T-cell (primary cell): ENCODE measurements at regions not wholly inside any gene's neighbourhood (a gene's known extent, or its start where the extent isn't known, plus 50 kb on each side); places are given as distances from the start of the nearest gene placed in this dataset.
A peak's percentile ranks its signal among the peaks of the same experiment; 100 is the strongest.

Experiments
- ATAC-seq, 4 experiments: fragments of 200-7000 bp in 3 of 4; fragments of 150-1000 bp in 1 of 4; cut with Tn5 transposase; replicated peaks in 1 of 4; 1 replicate in 3 of 4; 2 replicates in 1 of 4; pipeline ENCODE4 v1.10.0; 2021; ENCODE audit warnings: moderate library complexity in 3 of 4, mild to moderate bottlenecking in 2 of 4, moderate number of reproducible peaks in 1 of 4
- CTCF ChIA-PET, 2 donors: fragments of 300-600 bp; sonication (Branson Sonifier 250); formaldehyde crosslinking; loops; one replicate each; lab custom pipeline; 2022; ENCODE audit warnings: antibody characterized with exemption in 2 of 2; lab: Charles Lee
- POLR2A ChIA-PET, 2 donors: fragments of 300-600 bp; sonication (Branson Sonifier 250); formaldehyde crosslinking; loops; one replicate each; lab custom pipeline; 2022; ENCODE audit warnings: antibody characterized with exemption in 2 of 2; lab: Charles Lee
- DNase-seq, 35 experiments: peaks; one replicate each; pipeline versions ENCODE4 v3.0.0 to v3.0.0-alpha.2; 2013 to 2023
- H3K27ac ChIP-seq: one replicate; pipeline ENCODE4 v1.5.1; 2013; ENCODE audit warnings: low read length
- H3K27me3 ChIP-seq, 2 experiments: replicated peaks in 1 of 2; 1 replicate in 1 of 2; 2 replicates in 1 of 2; pipeline versions ENCODE4 v1.6.1 to v1.7.0; 2013; ENCODE audit warnings: low read length in 1 of 2, mixed read lengths in 1 of 2; ENCODE audit not compliant: control insufficient read depth in 2 of 2, insufficient read depth in 2 of 2; ENCODE audit errors: extremely low read depth in 1 of 2
- H3K36me3 ChIP-seq, 2 donors: 1 replicate in 1 of 2; 2 replicates in 1 of 2; pipeline versions ENCODE4 v1.6.1 to v1.7.0; 2013; ENCODE audit warnings: low read length in 1 of 2; ENCODE audit not compliant: control insufficient read depth in 2 of 2, insufficient read depth in 1 of 2; ENCODE audit errors: extremely low read depth in 1 of 2
- H3K4me1 ChIP-seq, 2 experiments: 1 replicate in 1 of 2; 2 replicates in 1 of 2; pipeline versions ENCODE4 v1.6.1 to v1.7.0; 2013; ENCODE audit warnings: low read length in 2 of 2, mixed read lengths in 1 of 2; ENCODE audit not compliant: insufficient read depth in 2 of 2, control insufficient read depth in 1 of 2; ENCODE audit errors: extremely low read depth in 1 of 2
- H3K4me3 ChIP-seq, 2 donors: 1 replicate in 1 of 2; 2 replicates in 1 of 2; pipeline versions ENCODE4 v1.5.1 to v1.7.0; 2013; ENCODE audit warnings: mild to moderate bottlenecking in 2 of 2, low read length in 1 of 2, moderate library complexity in 1 of 2; ENCODE audit not compliant: control insufficient read depth in 1 of 2; ENCODE audit errors: extremely low read depth in 1 of 2
- H3K9me3 ChIP-seq: 2 replicates; pipeline ENCODE4 v1.7.0; 2013
- H3K27ac Mint-ChIP-seq, 2 donors: one replicate each; pipeline ENCODE4 v1.8.0; 2020 to 2021; ENCODE audit warnings: mild to moderate bottlenecking in 2 of 2, mixed read lengths in 2 of 2
- H3K27me3 Mint-ChIP-seq, 2 donors: one replicate each; pipeline ENCODE4 v1.8.0; 2021 to 2022; ENCODE audit warnings: mixed read lengths in 2 of 2
- H3K36me3 Mint-ChIP-seq: one replicate; pipeline ENCODE4 v1.8.0; 2021; ENCODE audit warnings: mixed read lengths
- H3K4me1 Mint-ChIP-seq, 3 donors: one replicate each; pipeline ENCODE4 v1.8.0; 2020 to 2022; ENCODE audit warnings: mixed read lengths in 3 of 3, mild to moderate bottlenecking in 1 of 3
- H3K4me3 Mint-ChIP-seq, 3 donors: one replicate each; pipeline ENCODE4 v1.8.0; 2020 to 2022; ENCODE audit warnings: mild to moderate bottlenecking in 3 of 3, mixed read lengths in 3 of 3, moderate library complexity in 3 of 3
- H3K9me3 Mint-ChIP-seq, 3 donors: one replicate each; pipeline ENCODE4 v1.8.0; 2020 to 2022; ENCODE audit warnings: mixed read lengths in 3 of 3
- WGBS: methylation state at CpG from one replicate; pipeline ENCODE4 v1.1.5; 2013; ENCODE audit warnings: missing lambda C conversion rate; ENCODE audit not compliant: insufficient coverage; 5-methylcytosine and 5-hydroxymethylcytosine counted together

- DNase-seq (no peak), ATAC-seq (no peak)
- H3K27me3 Mint-ChIP-seq, result no peaks in the 10 kb centered on the region
- H3K9me3 ChIP-seq, result no peaks in the 10 kb centered on the region
- no peaks in the 10 kb centered on the region for H3K36me3 Mint-ChIP-seq
- no peak overlapping the region for H3K4me3 ChIP-seq
- H3K27ac Mint-ChIP-seq, result no peak overlapping the region
- ChIA-PET POLR2A (no interaction called here), CTCF (no interaction called here)
- no peaks in the 10 kb centered on the region for H3K27me3 ChIP-seq
- H3K4me3 Mint-ChIP-seq, result no peak overlapping the region
- H3K36me3 ChIP-seq, result no peaks in the 10 kb centered on the region
- peaks cover 3 to 31% (median 5%) of the 10 kb centered on the region in 3 donors for H3K4me1 Mint-ChIP-seq
- H3K9me3 Mint-ChIP-seq, result no peaks in the 10 kb centered on the region
- peaks cover 2 to 3% of the 10 kb centered on the region in 2 experiments for H3K4me1 ChIP-seq
- WGBS, result 100% methylated on average over 2 of the region's 2 CpGs
- H3K27ac ChIP-seq, result no peak overlapping the region
Observed at GRCh38 chr9:20215552-20215951, 406.7 kb downstream of the MLLT3 start.

GRCh38 chr9:20212806-20213205 lies 409.5 kb downstream of the MLLT3 start:
- DNase-seq (no peak), ATAC-seq (no peak)
- Histone ChIP-seq H3K27me3 (no peaks in the 10 kb centered on the region), H3K9me3 (no peaks in the 10 kb centered on the region), H3K36me3 (no peaks in the 10 kb centered on the region), H3K4me3 (no peak overlapping the region), H3K27ac (no peak overlapping the region), H3K4me1 (peaks cover 18 to 26% of the 10 kb centered on the region in 2 experiments)
- no CpG with 5 or more reads among the region's 3 CpGs for WGBS
- Mint-ChIP-seq H3K27me3 (no peaks in the 10 kb centered on the region), H3K36me3 (no peaks in the 10 kb centered on the region), H3K9me3 (no peaks in the 10 kb centered on the region), H3K4me1 (peaks cover 28 to 50% (median 30%) of the 10 kb centered on the region in 3 donors), H3K27ac (no peak overlapping the region), H3K4me3 (no peak overlapping the region)
- CTCF ChIA-PET, result no interaction called here
- POLR2A ChIA-PET, result interaction anchor here in 1 of 2 donors (0.6 kb wide), 1 partner anchor 57 kb away, joined by 3 read pairs; no protein-coding TSS in a partner anchor

DNA sequence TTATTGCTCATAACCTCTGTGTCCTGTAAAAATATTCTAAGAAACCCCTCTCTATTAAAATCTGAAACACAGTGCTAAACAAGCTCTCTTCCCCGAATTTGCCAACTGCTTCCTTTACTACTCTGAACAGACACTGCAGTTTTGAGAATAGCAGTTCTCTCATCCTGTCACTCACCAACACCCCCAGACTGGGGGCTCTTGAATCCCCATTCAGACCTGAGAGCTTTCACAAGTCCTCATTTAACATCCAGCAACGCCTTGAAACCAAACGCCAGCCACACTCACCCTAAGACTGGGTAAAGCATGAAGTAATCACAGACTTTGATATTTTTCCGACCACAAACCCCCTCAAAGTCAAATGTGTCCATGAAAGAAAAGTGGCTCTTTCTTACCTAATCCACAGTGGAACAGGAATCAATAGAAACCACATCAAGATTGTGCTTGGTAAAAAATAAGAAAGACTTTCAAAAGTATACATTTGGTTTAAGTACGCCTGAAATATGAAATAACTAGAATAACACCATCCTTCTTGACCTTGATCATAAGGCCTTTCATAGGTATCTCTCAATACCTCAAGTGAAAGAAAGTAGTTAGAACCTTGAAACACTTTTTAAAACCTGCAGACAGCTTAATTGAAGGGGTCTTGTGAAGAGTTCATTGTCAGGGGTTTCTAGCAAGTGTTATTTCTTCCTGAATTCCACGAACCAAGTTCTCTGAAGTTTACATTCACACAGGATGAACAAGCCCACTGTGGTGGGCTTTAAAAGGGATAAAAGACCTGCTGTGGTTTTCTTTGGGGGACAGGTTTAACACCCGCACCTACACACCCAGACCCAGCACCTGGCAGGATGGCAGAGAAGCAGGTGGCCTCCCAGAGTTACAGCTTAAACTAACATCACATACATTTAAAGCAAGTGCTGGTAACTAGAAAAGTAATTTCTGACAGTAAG lies 412.6 kb downstream of the MLLT3 start:
- ATAC-seq (peak; percentile 74 to 86 (median 74)), DNase-seq (peak in 31 of 35 experiments; percentile 2 to 55 (median 32))
- POLR2A ChIA-PET, result interaction anchor here (0.6 to 0.8 kb wide), 3 partner anchors 12 to 493 kb away, joined by 3 to 8 read pairs (median 4); no protein-coding TSS in a partner anchor
- Histone ChIP-seq H3K27ac (peak overlapping the region; percentile 16), H3K27me3 (no peaks in the 10 kb centered on the region), H3K36me3 (no peaks in the 10 kb centered on the region), H3K4me3 (no peak overlapping the region), H3K9me3 (no peaks in the 10 kb centered on the region), H3K4me1 (peaks cover 26% of the 10 kb centered on the region in 2 experiments)
- Mint-ChIP-seq H3K4me3 (peak overlapping the region; percentile 46 to 72 (median 53)), H3K4me1 (peaks cover 34 to 51% (median 37%) of the 10 kb centered on the region in 3 donors), H3K36me3 (no peaks in the 10 kb centered on the region), H3K9me3 (no peaks in the 10 kb centered on the region), H3K27ac (peak overlapping the region; percentile 87 to 90), H3K27me3 (no peaks in the 10 kb centered on the region)
- CTCF ChIA-PET, result interaction anchor here (0.6 to 0.7 kb wide), 3 partner anchors 168 to 615 kb away, joined by 3 to 5 read pairs (median 3); partner anchors contain the start of gene MLLT3 (in 1 of the 2)
- WGBS, result 0% methylated on average over 1 of the region's 7 CpGs

GRCh38 chr9:20208961-20209371 lies 413.3 kb downstream of the MLLT3 start:
- peak in 1 of 4 experiments; percentile 17 for ATAC-seq
- Mint-ChIP-seq H3K27me3 (no peaks in the 10 kb centered on the region), H3K4me3 (peak overlapping the region in 2 of 3 donors; percentile 53 to 72), H3K9me3 (no peaks in the 10 kb centered on the region), H3K36me3 (no peaks in the 10 kb centered on the region), H3K27ac (peak overlapping the region; percentile 87 to 90), H3K4me1 (peaks cover 34 to 44% (median 37%) of the 10 kb centered on the region in 3 donors)
- ChIA-PET CTCF (interaction anchor here in 1 of 2 donors (0.6 kb wide), 1 partner anchor 413 kb away, joined by 3 read pairs; the partner anchor contains the start of gene MLLT3), POLR2A (interaction anchor here in 1 of 2 donors (0.8 kb wide), 1 partner anchor 281 kb away, joined by 3 read pairs; no protein-coding TSS in a partner anchor)
- Histone ChIP-seq H3K27ac (peak overlapping the region; percentile 16), H3K9me3 (no peaks in the 10 kb centered on the region), H3K4me1 (peaks cover 26% of the 10 kb centered on the region in 2 experiments), H3K27me3 (no peaks in the 10 kb centered on the region), H3K4me3 (no peak overlapping the region), H3K36me3 (no peaks in the 10 kb centered on the region)
- WGBS, result no CpG with 5 or more reads among the region's 1 CpG
- no peak for DNase-seq

GRCh38 chr9:20208226-20208625 lies 414.1 kb downstream of the MLLT3 start:
- Mint-ChIP-seq H3K36me3 (no peaks in the 10 kb centered on the region), H3K27me3 (no peaks in the 10 kb centered on the region), H3K4me3 (peak overlapping the region in 1 of 3 donors; percentile 72), H3K27ac (no peak overlapping the region), H3K4me1 (peaks cover 34 to 44% (median 37%) of the 10 kb centered on the region in 3 donors), H3K9me3 (no peaks in the 10 kb centered on the region)
- DNase-seq (no peak), ATAC-seq (no peak)
- no peaks in the 10 kb centered on the region for H3K36me3 ChIP-seq
- no peak overlapping the region for H3K4me3 ChIP-seq
- 97% methylated on average over 5 of the region's 5 CpGs for WGBS
- H3K9me3 ChIP-seq, result no peaks in the 10 kb centered on the region
- H3K27ac ChIP-seq, result no peak overlapping the region
- ChIA-PET POLR2A (no interaction called here), CTCF (no interaction called here)
- peaks cover 26% of the 10 kb centered on the region in 2 experiments for H3K4me1 ChIP-seq
- no peaks in the 10 kb centered on the region for H3K27me3 ChIP-seq

DNA sequence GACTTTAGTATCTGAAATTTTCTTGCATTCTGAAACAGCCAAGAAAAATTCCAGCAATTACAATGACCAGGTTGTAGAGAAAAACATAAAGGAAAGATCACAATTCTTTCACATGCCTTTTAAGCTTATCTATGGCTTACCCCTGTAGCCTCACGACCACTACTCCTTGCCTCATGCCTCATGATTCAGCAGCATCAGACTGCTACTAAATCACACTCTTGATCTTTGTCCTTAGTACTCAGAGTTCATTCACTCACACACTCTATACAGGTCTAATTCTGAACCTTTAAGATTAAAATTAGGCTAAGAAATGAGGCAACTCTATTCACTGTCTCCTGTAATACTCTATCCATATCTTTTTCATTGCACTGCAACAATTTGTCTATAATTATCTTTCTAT lies 415.1 kb downstream of the MLLT3 start:
- H3K9me3 ChIP-seq, result no peaks in the 10 kb centered on the region
- peaks cover 37 to 49% (median 40%) of the 10 kb centered on the region in 3 donors for H3K4me1 Mint-ChIP-seq

More for the DNA sequence above, 415.1 kb downstream of the MLLT3 start:
- Mint-ChIP-seq H3K4me3 (no peak overlapping the region), H3K27ac (no peak overlapping the region), H3K36me3 (no peaks in the 10 kb centered on the region), H3K9me3 (no peaks in the 10 kb centered on the region), H3K27me3 (no peaks in the 10 kb centered on the region)
- ChIA-PET CTCF (interaction anchor here in 1 of 2 donors (0.6 kb wide), 1 partner anchor 733 kb away, joined by 5 read pairs; no protein-coding TSS in a partner anchor), POLR2A (no interaction called here)
- no peak for ATAC-seq
- Histone ChIP-seq H3K4me3 (no peak overlapping the region), H3K36me3 (no peaks in the 10 kb centered on the region), H3K27me3 (no peaks in the 10 kb centered on the region), H3K27ac (no peak overlapping the region), H3K4me1 (peaks cover 26 to 30% of the 10 kb centered on the region in 2 experiments)
- 100% methylated on average over 1 of the region's 1 CpG for WGBS
- DNase-seq, result no peak
